PFSK-1 (cell line): ENCODE measurements at regions not wholly inside any gene's neighbourhood (a gene's known extent, or its start where the extent isn't known, plus 50 kb on each side); places are given as distances from the start of the nearest gene placed in this dataset.

Source experiments
- POLR2AphosphoS5 ChIP-seq: IDR thresholded peaks from 2 replicates; pipeline ENCODE4 v1.6.1; 2012; ENCODE audit warnings: low read depth, mild to moderate bottlenecking, control low read depth, low read length, moderate library complexity
- REST ChIP-seq, 2 experiments: IDR thresholded peaks; 2 replicates each; pipeline versions ENCODE4 v1.6.1 to v1.8.0; 2011 to 2012; ENCODE audit warnings: low read depth in 2 of 2, low read length in 2 of 2, control low read depth in 1 of 2, inconsistent platforms in 1 of 2, mild to moderate bottlenecking in 1 of 2, moderate library complexity in 1 of 2; ENCODE audit not compliant: insufficient read depth in 1 of 2
- TAF1 ChIP-seq: IDR thresholded peaks from 2 replicates; pipeline ENCODE4 v1.6.1; 2012; ENCODE audit warnings: low read length, control low read depth, borderline replicate concordance; ENCODE audit not compliant: insufficient read depth

GRCh38 chr15:39448409-39448808, 132.5 kb upstream of the THBS1 start:
- TF ChIP-seq POLR2AphosphoS5, result no peak
- no peak for TF ChIP-seq TAF1
- no peak for TF ChIP-seq REST (IDR thresholded peaks at IDR 0.05; ENCODE audit: insufficient read depth in 1 of 2, low read depth in 2 of 2, low read length in 2 of 2)
